UCSD-AML1 (cell line): ENCODE measurements at regions not wholly inside any gene's neighbourhood (a gene's known extent, or its start where the extent isn't known, plus 50 kb on each side); places are given as distances from the start of the nearest gene placed in this dataset.

Experiments used
- DNase-seq: peaks from one replicate; lab custom pipeline; 2025; ENCODE audit not compliant: unreplicated experiment; lab: John Stamatoyannopoulos, UW

GRCh38 chr4:129403848-129404247 is 307.9 kb downstream of the C4orf33 start:
- no peak for DNase-seq

- DNase-seq, result no peak
Observed at GRCh38 chr4:129410115-129410514, 314.2 kb downstream of the C4orf33 start.

GRCh38 chr4:129415004-129415403 is 319.1 kb downstream of the C4orf33 start:
- no peak for DNase-seq

DNA sequence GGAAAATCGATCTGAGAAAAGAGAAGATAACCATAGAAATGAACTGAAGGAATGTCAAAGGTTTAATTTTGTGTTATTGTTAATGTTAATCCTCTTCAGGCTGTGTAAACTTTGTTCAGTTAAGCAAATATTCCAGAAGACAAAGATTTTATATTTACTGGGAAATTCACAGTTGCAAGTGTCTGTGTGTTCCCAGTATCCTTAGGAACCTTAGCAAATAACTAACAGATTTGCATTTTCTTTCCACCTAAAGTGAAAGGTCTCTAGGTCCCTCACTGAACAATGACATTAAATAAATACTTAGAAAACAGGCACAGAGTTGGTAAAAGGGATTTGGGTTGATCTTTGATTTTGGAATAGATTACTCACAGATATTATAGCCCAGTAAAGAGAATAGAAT is 324.7 kb downstream of the C4orf33 start:
- no peak for DNase-seq

GRCh38 chr4:129422277-129422676 is 326.3 kb downstream of the C4orf33 start:
- no peak for DNase-seq

DNA sequence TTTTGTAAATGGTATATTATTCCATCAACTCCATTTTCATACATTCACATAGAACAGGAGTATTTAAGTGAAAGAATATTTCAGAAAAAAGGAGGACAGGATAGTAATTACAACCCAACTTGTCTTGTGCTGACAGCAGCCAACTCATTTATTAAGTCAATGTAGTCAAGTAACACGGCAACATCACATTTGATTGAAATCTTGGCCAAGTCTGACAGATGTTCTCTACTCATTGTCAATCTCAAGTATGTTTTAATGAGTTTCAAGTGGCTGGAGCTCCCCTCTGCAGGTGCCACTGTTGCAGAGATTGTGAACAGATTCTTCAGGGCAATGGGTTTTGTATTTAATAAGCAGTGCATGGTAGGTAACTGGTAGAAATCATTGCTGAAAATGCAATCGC is 332.5 kb downstream of the C4orf33 start:
- DNase-seq, result no peak

DNA sequence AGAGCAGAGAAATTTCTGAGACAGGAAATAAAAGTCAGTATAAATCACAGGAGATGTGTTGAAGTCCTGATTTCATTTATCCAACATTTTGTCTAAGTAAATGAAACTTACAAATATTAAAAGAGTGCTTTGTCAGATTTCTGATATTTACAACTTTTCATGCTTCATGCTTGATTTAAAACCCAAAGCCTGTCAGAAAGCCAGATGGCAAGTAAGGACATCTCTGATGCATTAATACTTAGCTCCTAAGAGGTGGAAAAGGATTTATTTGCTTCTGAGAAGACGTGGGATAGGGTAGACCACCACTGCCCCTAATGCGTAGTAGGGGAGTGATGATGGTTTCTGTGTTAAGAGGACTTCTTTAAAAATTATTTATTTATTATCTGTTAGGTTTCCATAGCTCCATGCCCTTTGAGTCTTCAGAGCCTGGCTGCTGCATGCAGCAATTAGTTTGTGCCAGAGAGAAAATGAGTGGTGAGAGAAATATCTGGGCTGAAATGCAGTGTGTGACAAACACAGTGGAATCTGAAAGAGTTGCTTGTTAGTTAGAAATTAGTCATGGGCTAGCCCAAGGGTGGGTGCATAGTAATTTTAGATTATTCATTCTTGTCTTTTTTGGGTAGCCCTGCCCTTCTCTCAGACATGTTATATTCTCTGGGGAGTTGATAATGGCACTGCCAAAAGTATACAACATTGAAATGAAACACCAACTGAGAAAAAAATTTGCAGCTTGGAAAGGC is 333.8 kb downstream of the C4orf33 start:
- no peak for DNase-seq

DNA sequence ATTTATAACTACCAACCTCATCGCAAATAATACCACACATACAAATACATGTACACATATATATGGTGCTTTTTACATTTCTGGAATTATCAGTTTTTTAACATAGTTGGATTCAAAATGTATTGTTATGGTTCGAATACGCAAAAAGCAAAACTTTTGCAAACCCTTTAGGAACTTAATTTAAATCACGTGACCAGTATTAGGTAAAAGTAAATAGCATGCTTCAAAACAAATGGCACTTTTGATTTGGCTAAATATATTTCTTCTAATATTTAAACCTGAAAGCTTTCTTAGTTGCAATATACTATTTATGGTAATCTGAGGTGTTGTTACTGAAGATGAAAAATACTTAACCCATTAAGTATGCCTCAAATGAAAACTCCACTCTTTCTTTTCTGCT is 341.4 kb downstream of the C4orf33 start:
- no peak for DNase-seq

DNA sequence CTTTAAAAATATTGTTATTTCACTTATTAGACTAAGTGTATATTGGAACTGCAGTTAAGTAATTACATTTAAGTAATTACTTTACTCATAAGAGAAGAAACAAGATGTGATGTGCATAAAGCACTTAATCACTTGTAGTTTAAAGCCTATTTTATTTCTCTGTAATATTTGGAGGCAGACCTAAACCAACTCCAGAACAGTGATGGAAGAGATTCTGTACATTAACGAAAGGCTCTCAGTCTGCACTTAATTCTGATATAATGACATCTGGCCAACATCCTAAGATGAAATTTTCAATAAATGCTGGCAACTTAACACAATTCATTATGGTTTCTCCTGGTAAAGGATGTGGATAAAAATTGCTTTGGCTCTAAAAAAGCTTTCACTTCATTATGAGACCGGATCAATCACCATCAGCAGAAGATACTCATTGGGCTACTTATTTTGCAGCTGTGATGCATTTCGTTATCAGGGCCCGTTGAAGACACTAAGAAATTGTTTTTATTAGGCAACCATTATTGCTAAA is 342.6 kb downstream of the C4orf33 start:
- DNase-seq, result no peak

DNA sequence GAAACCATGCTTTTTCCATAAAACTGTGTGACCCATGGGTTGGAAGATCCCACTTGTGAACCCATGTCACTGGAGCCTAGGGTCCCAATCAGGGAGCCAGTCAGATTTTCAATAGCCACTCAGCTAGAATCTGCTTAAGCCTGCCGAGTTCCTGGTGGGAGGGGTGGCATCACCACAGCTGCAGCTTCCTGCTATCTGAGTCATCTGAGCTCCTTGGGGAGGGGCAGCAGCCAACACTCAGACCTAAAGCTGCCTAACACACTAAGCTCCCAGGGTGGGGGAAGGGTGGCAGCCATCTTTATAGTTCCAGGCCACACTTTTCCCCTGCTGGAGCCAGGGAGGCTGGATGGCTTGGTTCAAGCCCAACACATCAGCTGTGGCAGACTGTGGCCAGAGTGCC is 350.1 kb downstream of the C4orf33 start:
- no peak for DNase-seq

- no peak for DNase-seq
Observed at GRCh38 chr4:129453524-129454200, 357.7 kb downstream of the C4orf33 start.

DNA sequence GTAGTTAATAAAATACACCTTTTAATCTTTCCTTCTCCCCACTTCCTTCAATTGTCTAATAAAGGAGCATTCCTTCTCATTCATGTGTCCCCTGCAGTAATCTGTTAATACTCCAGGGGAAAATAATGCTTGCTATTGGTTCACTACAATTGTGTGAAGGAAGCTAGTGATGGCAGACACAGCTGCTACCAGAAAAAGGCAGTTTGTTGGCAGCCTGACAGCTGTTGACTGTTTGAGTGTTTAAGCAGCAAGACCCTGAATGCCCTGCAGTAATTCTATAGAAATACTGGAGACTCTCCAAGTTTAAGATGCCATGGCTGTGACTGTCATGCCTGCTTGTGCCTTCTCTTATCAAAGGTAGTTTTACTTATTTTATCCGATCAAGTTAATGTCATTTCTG is 359.5 kb downstream of the C4orf33 start:
- DNase-seq, result no peak

- DNase-seq, result no peak
Observed at GRCh38 chr4:129468624-129469023, 372.7 kb downstream of the C4orf33 start.

DNA sequence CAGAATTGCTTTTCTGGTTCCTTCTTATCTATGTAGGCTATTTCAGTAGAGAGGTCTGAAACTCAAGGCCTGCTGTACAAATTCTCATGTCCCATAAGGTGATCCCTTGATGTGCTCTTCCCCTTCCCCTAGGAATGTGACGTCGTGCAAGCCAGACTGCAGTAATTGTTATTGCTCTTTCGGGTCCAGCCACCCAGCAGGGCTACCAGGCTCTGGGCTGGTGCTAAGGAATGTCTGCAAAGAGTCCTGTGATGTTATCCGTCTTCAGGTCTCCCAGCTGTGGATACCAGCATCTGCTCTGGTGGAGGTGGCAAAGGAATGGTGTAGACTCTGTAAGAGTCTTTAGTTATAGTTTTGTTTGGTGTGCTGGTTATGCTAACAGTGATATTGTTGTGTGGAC is 378.7 kb downstream of the C4orf33 start:
- no peak for DNase-seq

- no peak for DNase-seq
Observed at GRCh38 chr4:129481107-129481506, 385.2 kb downstream of the C4orf33 start.

- no peak for DNase-seq
Observed at GRCh38 chr4:129488427-129488826, 392.5 kb downstream of the C4orf33 start.

DNA sequence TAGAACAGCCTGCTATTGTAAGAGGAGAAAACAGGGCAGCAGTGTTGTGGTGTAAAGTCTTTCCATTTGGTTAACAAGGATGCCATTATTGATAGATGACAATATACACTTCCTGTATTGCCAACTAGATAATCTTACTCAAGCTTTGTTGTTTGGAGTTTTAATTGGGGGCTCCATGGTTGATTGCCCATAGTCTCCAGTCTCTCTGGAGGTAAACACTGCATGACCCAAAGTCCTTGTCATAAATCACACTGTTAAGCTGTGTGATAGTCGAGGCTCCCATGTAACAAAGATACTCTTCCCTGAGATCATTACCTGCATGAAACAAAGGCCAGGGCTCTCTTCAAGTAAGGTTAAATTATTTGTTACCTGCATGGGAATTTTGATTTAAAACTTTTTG is 394.6 kb downstream of the C4orf33 start:
- no peak for DNase-seq

- no peak for DNase-seq
Observed at GRCh38 chr4:129498626-129499025, 402.7 kb downstream of the C4orf33 start.

DNA sequence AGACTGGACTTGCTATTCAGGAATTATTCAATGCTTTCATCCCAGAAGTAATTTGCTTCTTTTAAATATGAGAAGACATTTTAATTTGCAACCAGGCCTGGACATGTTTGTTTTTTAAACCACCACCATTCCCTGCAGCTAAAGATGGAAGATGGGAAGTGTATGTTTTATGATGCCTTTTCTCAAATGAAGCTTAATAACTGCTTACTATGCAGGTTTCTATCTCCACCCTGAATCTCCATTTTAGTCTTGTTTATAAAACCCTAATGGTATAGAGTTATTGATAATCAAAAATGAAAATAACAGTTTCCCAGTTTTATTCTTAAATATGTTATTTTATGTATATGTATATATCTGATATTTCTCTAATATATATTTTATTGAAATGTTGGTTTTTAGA is 418.9 kb downstream of the C4orf33 start:
- no peak for DNase-seq

DNA sequence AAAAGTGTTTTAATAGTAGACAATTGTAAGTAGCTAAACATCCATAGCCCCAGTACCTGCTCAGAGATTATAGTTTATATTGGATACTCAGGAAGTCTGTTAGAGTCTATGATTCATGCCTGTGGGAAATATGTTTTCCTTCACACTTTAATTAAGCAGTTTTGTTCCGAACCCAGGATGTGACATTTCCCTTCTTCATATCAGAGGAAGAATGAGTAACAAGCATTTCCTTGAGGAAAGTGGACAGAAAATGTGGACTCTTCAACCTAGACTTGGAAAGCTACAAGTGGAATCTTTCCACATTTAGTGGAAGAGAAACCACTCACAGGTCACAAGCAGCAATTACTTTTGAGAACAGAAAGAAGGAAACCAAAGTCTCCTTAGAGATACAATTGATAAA is 419.4 kb downstream of the C4orf33 start:
- DNase-seq, result no peak

GRCh38 chr4:129526812-129527211 is 430.9 kb downstream of the C4orf33 start:
- DNase-seq, result no peak

DNA sequence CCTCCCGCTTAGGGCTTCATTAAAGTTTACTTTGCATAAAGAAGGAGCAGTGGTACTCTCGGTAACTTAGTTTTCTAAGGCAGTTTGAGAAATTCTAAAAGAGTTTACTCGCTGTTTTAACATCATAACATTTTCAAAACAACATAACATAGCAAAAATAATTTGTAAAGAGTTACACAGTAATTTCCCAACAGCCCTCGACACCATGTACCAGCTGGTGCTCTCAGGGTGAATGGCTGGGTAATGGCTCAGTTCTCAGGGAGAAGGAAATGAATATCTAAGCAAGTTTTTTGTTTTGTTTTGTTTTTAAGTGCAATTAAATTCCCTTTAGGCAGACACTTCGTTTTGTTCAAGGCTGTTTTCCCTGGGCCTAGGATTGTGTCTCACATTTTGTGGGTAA is 435.3 kb downstream of the C4orf33 start:
- no peak for DNase-seq

DNA sequence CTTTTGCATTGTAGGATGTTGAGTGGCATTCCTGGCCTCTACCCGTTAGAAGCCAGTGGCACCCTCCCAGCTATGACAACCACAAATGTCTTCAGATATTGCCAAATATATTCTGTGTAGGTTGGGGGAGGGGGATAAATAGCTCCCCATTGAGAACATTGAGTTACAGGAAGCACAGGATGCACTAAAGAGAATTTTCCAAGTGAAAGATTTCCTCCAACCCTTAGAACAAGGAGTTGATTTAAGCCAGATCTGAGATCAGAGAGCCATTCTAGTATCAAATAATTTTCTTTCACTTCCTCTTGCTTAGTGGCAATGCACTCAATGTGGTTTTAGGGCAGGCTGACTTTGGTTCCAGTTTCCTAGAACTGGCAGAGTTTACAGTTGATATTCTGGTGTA is 436.6 kb downstream of the C4orf33 start:
- no peak for DNase-seq
